ENCODE measurements at regions not wholly inside any gene's neighbourhood (a gene's known extent, or its start where the extent isn't known, plus 50 kb on each side); places are given as distances from the start of the nearest gene placed in this dataset.

DNA sequence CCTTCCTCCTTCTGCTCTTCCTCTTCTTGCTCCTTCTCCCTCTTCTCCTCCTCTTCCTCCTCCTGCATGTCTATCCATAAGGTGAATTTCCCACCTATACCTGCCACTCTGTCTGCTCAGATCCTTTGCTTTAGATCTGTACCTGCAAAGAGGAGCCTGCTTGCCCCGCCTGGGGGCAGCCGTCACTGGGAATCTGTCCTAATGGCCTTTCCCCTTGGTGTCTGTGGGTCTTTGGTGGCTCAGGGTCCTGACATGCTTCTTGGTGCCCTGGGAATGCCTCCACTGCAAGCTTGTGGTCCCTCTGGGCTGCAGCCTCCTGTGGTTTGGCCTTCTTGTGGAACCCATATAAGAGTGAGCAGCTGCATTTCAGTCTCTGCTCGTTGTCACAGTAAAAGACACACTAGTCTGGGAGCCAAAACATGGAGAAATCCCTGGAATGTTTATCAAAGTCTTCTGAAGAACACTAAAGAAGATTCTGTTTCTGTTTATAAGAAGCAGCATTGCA, 79.5 kb upstream of the CSF3R start:
- CTCF ChIA-PET, result no interaction called here
- no TSS peak for BruUV-seq (replicated peaks)

DNA sequence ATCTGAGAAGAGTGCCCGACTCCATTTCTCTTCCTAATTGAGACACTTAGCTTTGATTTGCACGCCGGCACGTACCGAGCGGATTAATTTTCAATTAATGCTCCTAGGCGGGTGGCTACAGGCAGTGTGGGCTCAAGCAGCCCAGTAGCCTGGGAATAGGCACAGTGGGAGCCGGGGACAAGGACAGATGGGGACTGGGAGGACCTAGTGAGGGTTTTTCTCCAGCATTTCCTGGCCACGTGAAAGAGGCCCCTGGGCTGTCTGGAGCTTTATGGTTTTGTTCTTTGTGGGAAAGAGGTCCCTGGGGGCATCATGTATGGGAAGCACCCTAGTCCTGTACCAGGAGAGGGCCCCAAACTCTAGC, 78.6 kb upstream of the CSF3R start:
- POLR2A ChIA-PET (ENCODE audit: low non-redundant PET), result interaction anchor here (0.7 kb wide), 1 partner anchor 1036 kb away, joined by 13 read pairs; no protein-coding TSS in a partner anchor
- Histone ChIP-seq H3K27ac (ENCODE audit: low read depth, low read length, poor library complexity, severe bottlenecking) (no peak overlapping the region), H3K4me3 (ENCODE audit: low read depth, low read length, poor library complexity, severe bottlenecking) (no peak overlapping the region), H3K36me3 (ENCODE audit: insufficient read depth, low read length, poor library complexity, severe bottlenecking) (no peaks in the 10 kb centered on the region), H3K4me1 (ENCODE audit: insufficient read depth, low read length, poor library complexity, severe bottlenecking) (no peaks in the 10 kb centered on the region), H3K9me3 (ENCODE audit: low read depth, low read length, poor library complexity, severe bottlenecking) (no peaks in the 10 kb centered on the region), H3K27me3 (replicated peaks; ENCODE audit: insufficient read depth, low read depth, low read length, poor library complexity) (no peaks in the 10 kb centered on the region)
- intact Hi-C loops (cut with micrococcal nuclease; ENCODE audit: unreplicated experiment), result no loop called here
- DNase-seq (ENCODE audit: low spot score), result no peak
- TF ChIP-seq EZH2 (IDR thresholded peaks at IDR 0.05; ENCODE audit: borderline replicate concordance, low read depth, low read length, poor library complexity, severe bottlenecking) (no peak), CTCF (conservative IDR thresholded peaks at IDR 0.05; ENCODE audit: low read depth, low read length) (no peak)
- CTCF ChIA-PET, result interaction anchor here (0.6 kb wide), 1 partner anchor 69 kb away, joined by 3 read pairs; no protein-coding TSS in a partner anchor
- BruUV-seq (replicated peaks), result no TSS peak

More for the DNA sequence above, 79.5 kb upstream of the CSF3R start:
- Histone ChIP-seq H3K27ac (ENCODE audit: low read depth, low read length, poor library complexity, severe bottlenecking) (no peak overlapping the region), H3K27me3 (replicated peaks; ENCODE audit: insufficient read depth, low read depth, low read length, poor library complexity) (no peaks in the 10 kb centered on the region), H3K36me3 (ENCODE audit: insufficient read depth, low read length, poor library complexity, severe bottlenecking) (no peaks in the 10 kb centered on the region), H3K4me3 (ENCODE audit: low read depth, low read length, poor library complexity, severe bottlenecking) (no peak overlapping the region), H3K9me3 (ENCODE audit: low read depth, low read length, poor library complexity, severe bottlenecking) (no peaks in the 10 kb centered on the region), H3K4me1 (ENCODE audit: insufficient read depth, low read length, poor library complexity, severe bottlenecking) (no peaks in the 10 kb centered on the region)
- TF ChIP-seq CTCF (conservative IDR thresholded peaks at IDR 0.05; ENCODE audit: low read depth, low read length) (no peak), EZH2 (IDR thresholded peaks at IDR 0.05; ENCODE audit: borderline replicate concordance, low read depth, low read length, poor library complexity, severe bottlenecking) (no peak)
- DNase-seq (ENCODE audit: low spot score), result no peak
- intact Hi-C loops (cut with micrococcal nuclease; ENCODE audit: unreplicated experiment), result no loop called here
- POLR2A ChIA-PET (ENCODE audit: low non-redundant PET), result no interaction called here

- Histone ChIP-seq H3K27ac (ENCODE audit: low read depth, low read length, poor library complexity, severe bottlenecking) (no peak overlapping the region), H3K4me3 (ENCODE audit: low read depth, low read length, poor library complexity, severe bottlenecking) (no peak overlapping the region), H3K36me3 (ENCODE audit: insufficient read depth, low read length, poor library complexity, severe bottlenecking) (no peaks in the 10 kb centered on the region), H3K9me3 (ENCODE audit: low read depth, low read length, poor library complexity, severe bottlenecking) (no peaks in the 10 kb centered on the region), H3K27me3 (replicated peaks; ENCODE audit: insufficient read depth, low read depth, low read length, poor library complexity) (peaks cover under 1% of the 10 kb centered on the region), H3K4me1 (ENCODE audit: insufficient read depth, low read length, poor library complexity, severe bottlenecking) (no peaks in the 10 kb centered on the region)
- TF ChIP-seq EZH2 (IDR thresholded peaks at IDR 0.05; ENCODE audit: borderline replicate concordance, low read depth, low read length, poor library complexity, severe bottlenecking) (no peak), CTCF (conservative IDR thresholded peaks at IDR 0.05; ENCODE audit: low read depth, low read length) (no peak)
- ChIA-PET POLR2A (ENCODE audit: low non-redundant PET) (no interaction called here), CTCF (interaction anchor here (0.6 kb wide), 1 partner anchor 68 kb away, joined by 3 read pairs; no protein-coding TSS in a partner anchor)
- BruUV-seq (replicated peaks), result no TSS peak
- DNase-seq (ENCODE audit: low spot score), result no peak
- intact Hi-C loops (cut with micrococcal nuclease; ENCODE audit: unreplicated experiment), result no loop called here
These were observed 78.1 kb upstream of the CSF3R start for GRCh38 chr1:36560621-36561360.

Data from A673 (cell line).